ENCODE measurements at regions not wholly inside any gene's neighbourhood (a gene's known extent, or its start where the extent isn't known, plus 50 kb on each side); places are given as distances from the start of the nearest gene placed in this dataset.
"Not testable (repeated sequence)": the region's sequence is repeated elsewhere in the genome, so short reads cannot be mapped to it uniquely, and the experiment has no call there.

GRCh38 chr20:43836790-43837189, 77.9 kb upstream of the TOX2 start:
- DNase-seq, result no peak

GRCh38 chr20:43835944-43836508, 78.6 kb upstream of the TOX2 start:
- DNase-seq, result no peak

- DNase-seq, result no peak
These were observed 80.9 kb upstream of the TOX2 start for GRCh38 chr20:43833511-43834395.

GRCh38 chr20:43832961-43833360, 81.7 kb upstream of the TOX2 start:
- no peak for DNase-seq

GRCh38 chr20:43832096-43832816, 82.4 kb upstream of the TOX2 start:
- DNase-seq, result no peak

- no peak for DNase-seq
These were observed 83.1 kb upstream of the TOX2 start for GRCh38 chr20:43831481-43832065.

- no peak for DNase-seq
These were observed 83.8 kb upstream of the TOX2 start for GRCh38 chr20:43830883-43831282.

- no peak for DNase-seq
These were observed 84.5 kb upstream of the TOX2 start for GRCh38 chr20:43829951-43830690.

GRCh38 chr20:43827940-43828562, 86.6 kb upstream of the TOX2 start:
- DNase-seq, result no peak

- DNase-seq, result not testable (repeated sequence)
These were observed 87.7 kb upstream of the TOX2 start for GRCh38 chr20:43826943-43827342.

- DNase-seq, result no peak
These were observed 89.1 kb upstream of the TOX2 start for GRCh38 chr20:43825581-43825980.

GRCh38 chr20:43825051-43825402, 89.6 kb upstream of the TOX2 start:
- DNase-seq, result no peak

- no peak for DNase-seq
These were observed 90.2 kb upstream of the TOX2 start for GRCh38 chr20:43824309-43825050.

- no peak for DNase-seq
These were observed 92.9 kb upstream of the TOX2 start for GRCh38 chr20:43821795-43822194.

GRCh38 chr20:43820731-43821330, 93.8 kb upstream of the TOX2 start:
- no peak for DNase-seq

GRCh38 chr20:43812216-43812615, 85.4 kb upstream of the GTSF1L start:
- no peak for DNase-seq

- DNase-seq, result no peak
These were observed 82.5 kb upstream of the GTSF1L start for GRCh38 chr20:43809206-43809819.

GRCh38 chr20:43804781-43805180, 78.0 kb upstream of the GTSF1L start:
- DNase-seq, result no peak

GRCh38 chr20:43803276-43803675, 76.5 kb upstream of the GTSF1L start:
- no peak for DNase-seq

GRCh38 chr20:43800186-43800585, 73.4 kb upstream of the GTSF1L start:
- no peak for DNase-seq

- DNase-seq, result no peak
These were observed 72.9 kb upstream of the GTSF1L start for GRCh38 chr20:43799741-43800140.
